Thyroid gland (tissue), 4 donors: ENCODE measurements at regions not wholly inside any gene's neighbourhood (a gene's known extent, or its start where the extent isn't known, plus 50 kb on each side); places are given as distances from the start of the nearest gene placed in this dataset.

Source experiments
- POLR2A ChIP-seq, 2 donors: fragments of 450-650 bp; IDR thresholded peaks; one replicate each; pipeline ENCODE4 v1.6.1; 2017; ENCODE audit warnings: antibody characterized with exemption in 2 of 2, mild to moderate bottlenecking in 2 of 2, moderate library complexity in 1 of 2
- TF ChIP-seq, protein P1 (sequence below), 6 experiments: fragments of 200-600 bp in 3 of 6; fragments of 450-650 bp in 3 of 6; sonication (generic) in 3 of 6; IDR thresholded peaks; one replicate each; pipeline ENCODE4 v1.5.1; 2016 to 2019; ENCODE audit warnings: antibody characterized with exemption in 6 of 6, mild to moderate bottlenecking in 2 of 6, inconsistent platforms in 1 of 6, moderate library complexity in 1 of 6

DNA sequence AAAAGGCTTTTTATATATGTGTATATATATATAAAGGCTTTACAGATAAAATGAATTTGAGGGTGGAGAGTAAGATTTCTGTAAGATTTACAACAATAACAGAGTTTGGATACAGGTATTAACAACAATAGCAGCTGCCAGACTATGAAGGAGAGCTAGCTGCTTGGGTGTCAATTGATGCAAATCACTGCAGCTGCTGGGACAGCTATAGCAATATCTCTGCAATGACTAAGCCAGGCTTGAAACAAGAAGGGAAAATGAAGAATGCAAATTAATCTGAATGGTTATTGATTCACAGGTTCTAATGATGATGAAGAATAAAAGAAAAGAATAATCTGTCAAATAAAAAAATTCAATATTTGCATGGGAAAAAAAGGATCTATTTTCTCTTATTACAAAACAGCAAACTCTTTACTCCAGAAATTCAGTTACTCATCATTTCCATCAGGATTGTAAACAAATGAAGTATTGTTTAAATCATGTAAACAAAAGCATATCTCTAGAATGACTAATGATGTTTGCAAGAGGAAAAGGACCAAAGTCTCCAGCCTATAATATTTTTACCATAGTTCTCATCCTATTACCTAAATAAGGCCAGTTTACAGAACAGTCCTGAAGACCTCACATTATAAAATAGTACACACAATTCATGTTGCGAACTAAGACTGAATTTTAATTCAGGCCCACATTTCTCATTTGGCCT is 219.0 kb downstream of the HTR1A start:
- TF ChIP-seq, protein P1, sequence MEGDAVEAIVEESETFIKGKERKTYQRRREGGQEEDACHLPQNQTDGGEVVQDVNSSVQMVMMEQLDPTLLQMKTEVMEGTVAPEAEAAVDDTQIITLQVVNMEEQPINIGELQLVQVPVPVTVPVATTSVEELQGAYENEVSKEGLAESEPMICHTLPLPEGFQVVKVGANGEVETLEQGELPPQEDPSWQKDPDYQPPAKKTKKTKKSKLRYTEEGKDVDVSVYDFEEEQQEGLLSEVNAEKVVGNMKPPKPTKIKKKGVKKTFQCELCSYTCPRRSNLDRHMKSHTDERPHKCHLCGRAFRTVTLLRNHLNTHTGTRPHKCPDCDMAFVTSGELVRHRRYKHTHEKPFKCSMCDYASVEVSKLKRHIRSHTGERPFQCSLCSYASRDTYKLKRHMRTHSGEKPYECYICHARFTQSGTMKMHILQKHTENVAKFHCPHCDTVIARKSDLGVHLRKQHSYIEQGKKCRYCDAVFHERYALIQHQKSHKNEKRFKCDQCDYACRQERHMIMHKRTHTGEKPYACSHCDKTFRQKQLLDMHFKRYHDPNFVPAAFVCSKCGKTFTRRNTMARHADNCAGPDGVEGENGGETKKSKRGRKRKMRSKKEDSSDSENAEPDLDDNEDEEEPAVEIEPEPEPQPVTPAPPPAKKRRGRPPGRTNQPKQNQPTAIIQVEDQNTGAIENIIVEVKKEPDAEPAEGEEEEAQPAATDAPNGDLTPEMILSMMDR (IDR thresholded peaks at IDR 0.05), result no peak
- TF ChIP-seq POLR2A (IDR thresholded peaks at IDR 0.05), result no peak
